Nucleus accumbens (tissue), 56 donors: ENCODE measurements at regions not wholly inside any gene's neighbourhood (a gene's known extent, or its start where the extent isn't known, plus 50 kb on each side); places are given as distances from the start of the nearest gene placed in this dataset.

Experiments
- DNase-seq, 56 donors: peaks; one replicate each; lab custom pipeline; 2025; lab: John Stamatoyannopoulos, UW

DNA sequence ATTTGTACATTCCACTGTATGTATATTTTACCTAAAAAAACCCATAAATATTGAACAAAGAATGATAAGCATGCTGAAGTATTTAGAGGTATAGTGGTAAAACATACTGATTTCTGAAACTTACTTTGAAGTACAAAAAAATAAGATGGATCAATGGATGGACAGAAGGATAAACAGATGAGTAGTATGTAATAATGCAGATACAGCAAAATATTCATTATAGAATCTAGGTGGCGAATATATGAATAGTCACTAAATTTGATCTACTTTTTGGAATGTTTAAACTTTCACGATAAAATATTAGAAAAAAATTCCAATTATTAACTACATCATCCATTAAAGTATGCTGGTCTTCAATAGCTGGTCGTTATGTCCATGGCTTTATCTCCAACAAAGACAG, 51.9 kb upstream of the GNB4 start:
- DNase-seq, result no peak

GRCh38 chr3:179503640-179504039, 52.4 kb upstream of the GNB4 start:
- DNase-seq, result no peak

GRCh38 chr3:179504371-179504770, 53.1 kb upstream of the GNB4 start:
- DNase-seq, result no peak

GRCh38 chr3:179505534-179505933, 54.3 kb upstream of the GNB4 start:
- DNase-seq, result no peak

DNA sequence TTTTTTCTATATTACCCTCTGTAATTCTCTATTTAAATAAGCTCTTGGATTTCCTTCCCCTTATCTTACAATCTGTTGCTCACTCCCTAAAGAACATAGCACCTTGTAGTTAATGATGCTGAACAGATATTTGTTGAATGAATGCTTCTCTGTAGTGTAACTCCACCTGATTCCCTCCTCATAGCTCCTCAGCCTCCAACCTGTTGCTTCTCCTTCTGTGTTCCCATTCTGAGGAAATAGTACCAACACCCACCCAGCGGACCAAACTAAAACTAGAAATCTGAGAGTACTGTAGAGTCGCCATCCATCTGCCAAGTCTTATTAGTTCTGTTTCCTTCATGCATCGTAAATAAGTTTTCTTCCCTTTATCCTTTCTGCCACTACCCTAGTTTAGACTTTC, 55.5 kb upstream of the GNB4 start:
- DNase-seq, result no peak

- no peak for DNase-seq
Measured at GRCh38 chr3:179509701-179510100, 53.0 kb upstream of the ACTL6A start.

DNA sequence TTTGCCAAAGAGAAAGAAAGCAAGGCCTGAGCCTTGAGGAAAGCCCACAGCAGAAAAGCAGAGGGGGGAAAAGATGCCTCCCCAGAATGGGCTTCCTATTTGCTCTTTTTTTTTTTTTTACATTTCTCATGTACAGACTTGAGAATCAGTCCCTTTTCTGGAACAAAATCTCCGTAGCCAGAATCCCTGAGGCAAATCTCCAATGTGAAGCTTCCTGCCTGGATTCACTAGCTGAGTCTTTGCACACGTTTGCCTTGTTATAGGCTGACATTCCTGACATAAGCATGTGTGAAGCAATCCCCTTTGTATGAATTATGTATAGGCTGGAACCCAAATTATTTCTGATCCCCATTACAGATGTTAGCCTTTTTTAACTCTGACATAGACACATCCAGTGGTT, 52.2 kb upstream of the ACTL6A start:
- DNase-seq, result no peak

DNA sequence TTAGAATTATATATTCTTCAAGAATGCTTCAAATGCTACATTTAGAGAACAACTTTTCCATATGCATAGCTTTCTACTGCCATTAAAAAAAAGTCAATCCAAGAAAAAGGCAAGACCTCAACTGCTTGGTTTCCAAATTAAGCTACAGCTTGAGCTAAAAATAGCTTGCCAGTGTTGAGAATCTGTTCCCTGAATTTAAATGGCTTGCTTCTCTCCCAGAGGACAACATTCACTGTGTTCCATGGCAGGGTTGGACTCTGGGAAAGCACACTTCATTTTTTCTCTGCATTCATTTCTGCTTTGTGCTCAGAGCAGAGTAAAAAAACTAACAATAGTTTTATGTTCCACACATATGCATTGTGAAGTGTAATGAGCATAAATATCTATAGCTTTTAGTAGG, 50.3 kb upstream of the ACTL6A start:
- peak in 2 of 56 donors; percentile 9 to 29 for DNase-seq
